GM12891 (cell line): ENCODE measurements at regions not wholly inside any gene's neighbourhood (a gene's known extent, or its start where the extent isn't known, plus 50 kb on each side); places are given as distances from the start of the nearest gene placed in this dataset.

Source experiments
- DNase-seq: peaks from one replicate; pipeline ENCODE4 v3.0.0; 2011; ENCODE audit warnings: low spot score; ENCODE audit not compliant: insufficient read length
- FAIRE-seq: peaks from 2 replicates; lab custom pipeline; 2011; peaks lifted over from hg19 to GRCh38; lab: Jason Lieb, UNC
- PAX5 ChIP-seq: IDR thresholded peaks from 2 replicates; pipeline ENCODE4 v1.6.1; 2011; ENCODE audit warnings: low read length, moderate library complexity, mild to moderate bottlenecking; ENCODE audit not compliant: insufficient read depth, severe bottlenecking
- POLR2A ChIP-seq: IDR thresholded peaks from 2 replicates; pipeline ENCODE4 v1.6.1; 2011; ENCODE audit warnings: low read depth, low read length, control low read depth
- POLR2AphosphoS5 ChIP-seq: IDR thresholded peaks from 2 replicates; pipeline ENCODE4 v1.6.1; 2011; ENCODE audit warnings: low read depth, low read length, control low read depth
- POU2F2 ChIP-seq: IDR thresholded peaks from 2 replicates; pipeline ENCODE4 v1.6.1; 2011; ENCODE audit warnings: low read depth, mild to moderate bottlenecking, control low read depth, low read length, moderate library complexity
- SPI1 ChIP-seq: IDR thresholded peaks from 2 replicates; pipeline ENCODE4 v1.6.1; 2011; ENCODE audit warnings: low read depth, low read length, control low read depth
- TAF1 ChIP-seq: IDR thresholded peaks from 2 replicates; pipeline ENCODE4 v1.6.1; 2011; ENCODE audit warnings: low read depth, low read length, control low read depth

- DNase-seq (no peak), FAIRE-seq (no peak)
- TF ChIP-seq POLR2AphosphoS5 (no peak), PAX5 (no peak), POLR2A (no peak), SPI1 (no peak), TAF1 (no peak), POU2F2 (no peak)
Measured at GRCh38 chr18:40431071-40431985, 1523.7 kb upstream of the PIK3C3 start.

- DNase-seq (no peak), FAIRE-seq (no peak)
- TF ChIP-seq POLR2AphosphoS5 (no peak), POU2F2 (no peak), TAF1 (no peak), SPI1 (no peak), PAX5 (no peak), POLR2A (no peak)
Measured at GRCh38 chr18:40423291-40423690, 1531.7 kb upstream of the PIK3C3 start.

- FAIRE-seq (no peak), DNase-seq (no peak)
- TF ChIP-seq POLR2AphosphoS5 = no peak
- no peak for TF ChIP-seq SPI1
- no peak for TF ChIP-seq TAF1
- TF ChIP-seq POU2F2 = no peak
Measured at GRCh38 chr18:40420675-40421074, 1534.4 kb upstream of the PIK3C3 start.

- TF ChIP-seq SPI1 (no peak), POLR2A (no peak), POU2F2 (no peak), PAX5 (no peak), POLR2AphosphoS5 (no peak), TAF1 (no peak)
- DNase-seq = no peak
- no peak for FAIRE-seq
Measured at GRCh38 chr18:40417501-40417900, 1537.5 kb upstream of the PIK3C3 start.

GRCh38 chr18:40415821-40416220 is 1539.2 kb upstream of the PIK3C3 start:
- no peak for DNase-seq
- FAIRE-seq = no peak
- no peak for TF ChIP-seq TAF1

GRCh38 chr18:40415176-40415791 is 1539.8 kb upstream of the PIK3C3 start:
- no peak for DNase-seq
- no peak for TF ChIP-seq TAF1
- TF ChIP-seq PAX5 = no peak
- TF ChIP-seq SPI1 = no peak
- TF ChIP-seq POLR2AphosphoS5 = no peak
- TF ChIP-seq POU2F2 = no peak
- no peak for TF ChIP-seq POLR2A
- no peak for FAIRE-seq

GRCh38 chr18:40414155-40414754 is 1540.8 kb upstream of the PIK3C3 start:
- FAIRE-seq = no peak
- no peak for TF ChIP-seq POLR2A
- TF ChIP-seq SPI1 = no peak
- TF ChIP-seq POU2F2 = no peak
- TF ChIP-seq PAX5 = no peak
- TF ChIP-seq POLR2AphosphoS5 = no peak
- TF ChIP-seq TAF1 = no peak
- DNase-seq = no peak

GRCh38 chr18:40413160-40413559 is 1541.9 kb upstream of the PIK3C3 start:
- DNase-seq (no peak), FAIRE-seq (no peak)
- TF ChIP-seq POU2F2 (no peak), SPI1 (no peak), TAF1 (no peak), PAX5 (no peak), POLR2AphosphoS5 (no peak), POLR2A (no peak)

GRCh38 chr18:40412410-40412809 is 1542.6 kb upstream of the PIK3C3 start:
- FAIRE-seq (no peak), DNase-seq (no peak)
- TF ChIP-seq POU2F2 = no peak
- no peak for TF ChIP-seq POLR2AphosphoS5
- no peak for TF ChIP-seq PAX5
- TF ChIP-seq SPI1 = no peak
- TF ChIP-seq TAF1 = no peak
- TF ChIP-seq POLR2A = no peak
